ENCODE measurements at regions not wholly inside any gene's neighbourhood (a gene's known extent, or its start where the extent isn't known, plus 50 kb on each side); places are given as distances from the start of the nearest gene placed in this dataset.

- TF ChIP-seq CTCF (IDR thresholded peaks at IDR 0.05): no peak
- no peak for TF ChIP-seq POLR2A (IDR thresholded peaks at IDR 0.05; ENCODE audit: low read depth)
These were observed 280.8 kb downstream of the ARHGAP12 start for GRCh38 chr10:31647861-31648260.

All from esophagus muscularis mucosa (tissue), 3 donors.